HG02840 (cell line): ENCODE measurements at regions not wholly inside any gene's neighbourhood (a gene's known extent, or its start where the extent isn't known, plus 50 kb on each side); places are given as distances from the start of the nearest gene placed in this dataset.

Experiments used
- ATAC-seq: cut with Tn5 transposase; IDR thresholded peaks from one replicate; pipeline ENCODE4 v1.9.1; 2021; ENCODE audit warnings: mild to moderate bottlenecking, moderate library complexity, moderate number of reproducible peaks; ENCODE audit not compliant: unreplicated experiment, low FRiP score

- ATAC-seq = no peak
Measured at GRCh38 chr6:169963581-169964297, 212.3 kb downstream of the ERMARD start.

- no peak for ATAC-seq
Measured at GRCh38 chr6:169962604-169963469, 211.4 kb downstream of the ERMARD start.

GRCh38 chr6:169961772-169962561 lies 210.5 kb downstream of the ERMARD start:
- no peak for ATAC-seq

GRCh38 chr6:169960886-169961611 lies 209.6 kb downstream of the ERMARD start:
- ATAC-seq = no peak

- ATAC-seq = no peak
Measured at GRCh38 chr6:169960521-169960885, 209.1 kb downstream of the ERMARD start.

GRCh38 chr6:169960003-169960344 lies 208.6 kb downstream of the ERMARD start:
- no peak for ATAC-seq

GRCh38 chr6:169959136-169960002 lies 207.9 kb downstream of the ERMARD start:
- peak; percentile 67 for ATAC-seq

- no peak for ATAC-seq
Measured at GRCh38 chr6:169958510-169958909, 207.1 kb downstream of the ERMARD start.

GRCh38 chr6:169957351-169957963 lies 206.0 kb downstream of the ERMARD start:
- no peak for ATAC-seq

- ATAC-seq = no peak
Measured at GRCh38 chr6:169956580-169956979, 205.2 kb downstream of the ERMARD start.

GRCh38 chr6:169955731-169956437 lies 204.5 kb downstream of the ERMARD start:
- no peak for ATAC-seq

- ATAC-seq = no peak
Measured at GRCh38 chr6:169954977-169955376, 203.6 kb downstream of the ERMARD start.

GRCh38 chr6:169953686-169954085 lies 202.3 kb downstream of the ERMARD start:
- no peak for ATAC-seq

- no peak for ATAC-seq
Measured at GRCh38 chr6:169950558-169950957, 199.1 kb downstream of the ERMARD start.

- no peak for ATAC-seq
Measured at GRCh38 chr6:169949511-169950097, 198.2 kb downstream of the ERMARD start.

GRCh38 chr6:169946971-169947370 lies 195.5 kb downstream of the ERMARD start:
- no peak for ATAC-seq

GRCh38 chr6:169945117-169945516 lies 193.7 kb downstream of the ERMARD start:
- no peak for ATAC-seq

- no peak for ATAC-seq
Measured at GRCh38 chr6:169944415-169944814, 193.0 kb downstream of the ERMARD start.
